DMS53 (cell line): ENCODE measurements at regions not wholly inside any gene's neighbourhood (a gene's known extent, or its start where the extent isn't known, plus 50 kb on each side); places are given as distances from the start of the nearest gene placed in this dataset.

Experiments used
- DNase-seq: peaks from one replicate; lab custom pipeline; 2025; lab: John Stamatoyannopoulos, UW

DNA sequence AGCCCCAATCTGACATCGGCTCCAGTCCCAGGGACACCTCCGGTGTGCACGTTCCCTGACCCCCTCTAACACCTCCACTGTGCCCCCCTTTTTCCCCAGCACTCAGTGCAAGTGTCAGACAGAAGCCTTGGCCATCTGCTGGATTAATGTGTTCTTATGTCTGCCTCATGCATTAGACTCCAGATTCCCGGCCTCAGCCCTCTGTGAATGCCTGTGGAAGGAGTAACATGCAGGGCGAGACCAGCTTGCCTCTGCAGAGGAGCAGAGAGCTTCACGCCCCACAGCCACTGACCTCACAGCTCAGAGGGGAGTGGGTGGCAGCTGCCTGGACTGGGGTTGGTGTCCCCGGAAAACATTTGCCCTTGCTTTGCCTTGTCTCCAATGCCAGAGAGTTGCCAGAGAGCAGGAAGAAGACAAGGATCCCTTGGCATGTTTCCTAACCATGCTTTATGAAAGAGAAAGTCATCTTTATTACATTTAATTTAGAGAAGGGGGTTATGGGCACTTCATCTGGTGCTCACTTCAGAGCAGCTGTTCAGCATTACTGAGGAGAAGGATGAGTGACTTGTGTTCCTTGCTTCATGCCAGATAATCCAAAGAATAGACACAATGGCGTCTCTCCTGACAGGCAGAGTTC lies 91.6 kb upstream of the CXCL12 start:
- DNase-seq, result no peak

GRCh38 chr10:44477046-44477425 lies 92.1 kb upstream of the CXCL12 start:
- DNase-seq, result no peak

DNA sequence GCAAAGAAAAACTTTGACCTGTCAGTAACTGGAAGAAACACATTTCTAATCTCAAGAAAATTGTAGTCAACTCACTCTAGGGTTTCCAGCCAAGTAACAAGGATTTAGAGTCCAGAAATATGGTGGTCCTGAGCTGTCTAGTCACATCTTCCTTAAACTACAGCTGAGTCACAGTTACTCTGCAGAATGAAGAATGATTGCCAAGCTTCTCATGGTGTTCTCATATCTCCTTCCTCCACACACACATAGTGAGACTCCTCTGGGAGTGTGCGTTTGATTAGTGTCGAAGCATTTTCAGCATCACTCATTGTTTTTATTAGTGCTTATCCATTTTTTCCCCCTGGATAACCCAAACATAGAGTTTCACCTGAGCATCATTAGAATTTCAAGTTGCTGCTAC lies 93.1 kb upstream of the CXCL12 start:
- no peak for DNase-seq

DNA sequence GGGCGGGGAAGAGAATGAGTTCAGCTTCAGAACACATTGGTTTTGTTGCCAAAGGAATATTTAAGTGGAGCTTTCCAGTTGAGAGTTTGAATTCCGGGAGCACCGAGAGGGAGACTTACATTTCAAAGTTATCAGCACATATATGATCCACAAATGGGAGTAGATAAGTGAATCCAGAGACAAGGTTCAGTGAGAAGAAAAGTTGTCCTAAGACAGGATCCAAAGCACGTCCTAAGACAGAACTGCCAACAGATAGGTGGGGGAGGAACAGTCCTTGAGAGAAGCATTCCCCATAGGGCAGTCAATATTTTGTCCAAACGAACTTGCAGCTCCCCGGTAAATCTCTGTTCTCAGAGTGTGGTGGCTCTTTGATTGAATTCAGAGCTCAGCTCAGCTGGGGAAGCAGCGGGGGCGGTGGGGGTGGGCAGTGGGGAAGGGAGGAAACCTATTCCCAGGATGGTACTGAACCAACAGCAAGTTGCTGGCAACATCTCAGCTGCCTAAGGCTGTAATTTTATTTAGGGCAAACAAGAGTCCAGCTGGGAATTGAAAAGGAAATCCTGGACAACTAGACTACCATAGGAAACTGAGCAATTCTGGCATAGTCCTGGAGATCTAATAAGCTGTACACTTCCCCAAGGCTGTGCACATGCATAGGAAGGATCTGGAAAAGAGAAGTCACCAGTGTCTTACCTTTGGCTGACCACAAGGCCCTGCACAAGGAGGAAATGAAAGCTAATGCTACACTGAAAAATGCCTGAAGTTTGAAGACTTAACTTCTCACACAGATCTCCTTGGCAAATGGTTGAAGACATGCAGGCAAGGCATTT lies 94.2 kb upstream of the CXCL12 start:
- DNase-seq, result no peak

DNA sequence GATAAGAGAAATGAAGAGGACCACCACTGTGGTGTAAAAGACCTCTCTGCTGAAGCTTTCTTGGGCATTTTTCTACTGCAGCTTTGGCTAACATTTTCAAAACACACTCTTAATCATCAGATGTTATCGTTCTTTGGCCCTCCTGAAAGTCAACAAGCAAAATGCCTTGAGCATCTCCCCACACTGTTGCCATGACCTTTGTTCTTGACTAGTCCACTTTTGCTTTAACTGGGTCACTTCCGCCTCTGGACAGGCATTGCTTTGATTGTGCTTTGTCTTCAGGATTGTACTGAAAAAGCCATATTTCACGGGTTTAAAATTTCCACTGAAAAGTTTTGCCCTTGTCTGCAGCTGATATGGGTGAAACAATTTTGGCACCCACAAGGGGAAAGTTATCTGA lies 107.8 kb upstream of the CXCL12 start:
- DNase-seq, result no peak

- DNase-seq, result no peak
These were observed 113.3 kb upstream of the CXCL12 start for GRCh38 chr10:44498222-44498621.

GRCh38 chr10:44500451-44500850 lies 115.6 kb upstream of the CXCL12 start:
- DNase-seq, result no peak

GRCh38 chr10:44506386-44506785 lies 121.5 kb upstream of the CXCL12 start:
- no peak for DNase-seq

- DNase-seq, result no peak
These were observed 125.7 kb upstream of the CXCL12 start for GRCh38 chr10:44510379-44511115.

DNA sequence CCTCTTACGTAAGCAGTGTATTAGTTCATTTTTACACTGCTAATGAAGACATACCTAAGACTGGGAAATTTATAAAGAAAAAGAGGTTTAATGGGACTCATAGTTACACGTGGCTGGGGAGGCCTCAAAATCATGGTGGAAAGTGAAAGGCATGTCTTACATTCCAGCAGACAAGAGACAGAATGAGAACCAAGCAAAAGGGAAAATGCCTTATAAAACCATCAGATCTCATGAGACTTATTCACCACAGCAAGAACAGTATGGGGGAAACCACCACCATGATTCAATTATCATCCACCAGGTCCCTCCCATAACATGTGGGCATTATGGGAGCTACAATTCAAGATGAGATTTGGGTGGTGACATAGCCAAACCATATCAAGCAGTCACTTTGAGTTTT lies 126.3 kb upstream of the CXCL12 start:
- no peak for DNase-seq

- no peak for DNase-seq
These were observed 126.7 kb upstream of the CXCL12 start for GRCh38 chr10:44511601-44512000.

- DNase-seq, result no peak
These were observed 127.6 kb upstream of the CXCL12 start for GRCh38 chr10:44512431-44513022.

GRCh38 chr10:44513591-44513990 lies 128.7 kb upstream of the CXCL12 start:
- no peak for DNase-seq

GRCh38 chr10:44516891-44517290 lies 132.0 kb upstream of the CXCL12 start:
- no peak for DNase-seq

- peak; percentile 38 for DNase-seq
These were observed 132.7 kb upstream of the CXCL12 start for GRCh38 chr10:44517635-44518034.

- DNase-seq, result no peak
These were observed 134.5 kb upstream of the CXCL12 start for GRCh38 chr10:44519361-44519760.

GRCh38 chr10:44520651-44521050 lies 135.8 kb upstream of the CXCL12 start:
- DNase-seq, result no peak

- no peak for DNase-seq
These were observed 154.3 kb upstream of the CXCL12 start for GRCh38 chr10:44539178-44539577.

DNA sequence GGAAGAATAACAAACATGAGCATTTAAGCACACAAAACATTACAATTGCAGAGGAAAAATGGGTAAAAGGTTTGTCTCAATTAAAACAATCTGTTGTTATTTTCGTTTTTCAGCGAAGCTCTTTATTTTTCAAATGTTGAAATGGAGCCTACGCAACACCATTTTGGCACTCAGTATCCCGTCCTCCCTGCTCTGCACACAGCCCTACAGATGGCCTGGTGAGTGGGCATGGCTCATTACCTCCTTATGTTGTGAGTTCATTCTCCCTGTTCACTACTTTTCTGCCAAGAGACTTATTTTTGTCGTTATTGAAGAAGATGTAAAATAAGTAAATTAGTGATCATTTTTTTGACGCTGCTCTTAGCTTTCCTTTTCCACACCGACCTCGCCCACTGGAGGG lies 167.8 kb upstream of the CXCL12 start:
- DNase-seq, result no peak

DNA sequence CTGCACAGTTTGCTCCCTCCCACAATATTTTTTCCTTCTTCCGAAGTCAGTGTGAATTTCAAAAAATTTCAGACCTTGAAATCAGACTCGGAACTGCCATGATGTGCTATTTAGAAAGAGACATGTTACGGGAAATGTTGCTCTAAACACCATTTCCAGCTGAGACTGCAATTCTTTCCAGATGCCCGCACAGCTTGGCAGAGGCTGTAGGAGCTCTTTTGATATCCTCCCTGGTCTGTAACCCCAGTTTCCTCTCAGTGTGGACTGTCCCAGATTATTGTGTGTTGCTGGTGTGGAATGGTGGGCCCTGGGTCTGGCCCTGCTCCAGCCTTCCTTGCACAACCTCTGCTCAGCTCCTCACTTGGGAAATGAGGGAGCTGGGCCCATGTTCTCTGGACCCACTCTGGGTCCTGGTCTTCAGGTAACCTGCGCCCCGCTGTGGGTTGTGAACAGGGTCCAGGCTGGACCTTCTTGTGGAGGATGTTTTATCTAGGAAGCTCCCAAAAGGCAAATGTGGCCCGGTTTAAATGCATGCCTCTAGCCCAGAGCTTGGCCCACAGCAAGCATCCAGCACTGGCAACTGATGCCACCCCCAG lies 172.8 kb upstream of the CXCL12 start:
- DNase-seq, result no peak

DNA sequence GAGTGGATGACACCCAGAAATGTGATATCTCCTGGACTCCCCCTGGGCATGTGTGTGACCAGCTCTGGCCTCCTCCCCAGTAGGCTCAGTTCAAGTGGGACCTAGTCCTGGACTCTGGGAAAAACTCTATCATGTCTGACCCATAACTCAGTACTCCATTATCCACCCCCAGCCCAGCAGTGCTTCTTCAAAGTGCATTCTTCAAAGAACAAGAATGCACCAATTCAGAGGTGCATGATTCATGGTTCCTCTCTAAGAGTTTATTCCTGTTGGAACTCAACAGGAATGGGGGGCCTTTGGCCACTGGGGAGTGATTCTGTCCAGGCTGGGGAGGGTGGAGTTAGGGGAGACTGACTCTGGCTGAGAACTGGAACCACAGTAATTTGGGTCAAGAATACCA lies 173.6 kb upstream of the CXCL12 start:
- no peak for DNase-seq

GRCh38 chr10:44564361-44564760 lies 179.5 kb upstream of the CXCL12 start:
- no peak for DNase-seq
